OCI-LY1 (cell line): ENCODE measurements at regions not wholly inside any gene's neighbourhood (a gene's known extent, or its start where the extent isn't known, plus 50 kb on each side); places are given as distances from the start of the nearest gene placed in this dataset.
"Not testable (repeated sequence)": the region's sequence is repeated elsewhere in the genome, so short reads cannot be mapped to it uniquely, and the experiment has no call there.

Experiments used
- H2AFZ ChIP-seq: fragments of 200-600 bp; sonication (generic), shearing (Covaris generic); 2 replicates; pipeline ENCODE4 v1.6.0; 2014; ENCODE audit warnings: antibody characterized with exemption, mild to moderate bottlenecking, low read length
- H3F3A ChIP-seq: fragments of 200-600 bp; sonication (generic), shearing (Covaris generic); 2 replicates; pipeline ENCODE4 v1.6.0; 2014; ENCODE audit warnings: mild to moderate bottlenecking, antibody characterized with exemption, low read length, moderate library complexity; ENCODE audit not compliant: insufficient read depth
- H3K27ac ChIP-seq: fragments of 200-600 bp; sonication (generic); 2 replicates; pipeline ENCODE4 v1.5.1; 2014; ENCODE audit warnings: low read length, mixed run types, mild to moderate bottlenecking, low read depth; ENCODE audit not compliant: poor library complexity, severe bottlenecking
- H3K27me3 ChIP-seq: fragments of 200-600 bp; sonication (generic); 2 replicates; pipeline ENCODE4 v1.6.0; 2014; ENCODE audit warnings: antibody characterized with exemption, mild to moderate bottlenecking, low read length, moderate library complexity; ENCODE audit not compliant: insufficient read depth
- H3K36me3 ChIP-seq: fragments of 200-600 bp; sonication (generic); 2 replicates; pipeline ENCODE4 v1.6.1; 2014; ENCODE audit warnings: mild to moderate bottlenecking, antibody characterized with exemption, low read length, moderate library complexity, mixed read lengths; ENCODE audit not compliant: insufficient read depth
- H3K4me1 ChIP-seq: fragments of 200-600 bp; sonication (generic); 2 replicates; pipeline ENCODE4 v1.5.1; 2014; ENCODE audit warnings: mild to moderate bottlenecking, low read length, moderate library complexity; ENCODE audit not compliant: insufficient read depth, severe bottlenecking
- H3K4me2 ChIP-seq: fragments of 200-600 bp; sonication (generic), shearing (Covaris generic); 2 replicates; pipeline ENCODE4 v1.6.1; 2014; ENCODE audit warnings: low read length
- H3K4me3 ChIP-seq: fragments of 200-600 bp; sonication (generic); 2 replicates; pipeline ENCODE4 v1.5.1; 2014; ENCODE audit warnings: low read length, low read depth, mild to moderate bottlenecking, mixed read lengths; ENCODE audit not compliant: poor library complexity, severe bottlenecking
- H3K79me2 ChIP-seq: fragments of 200-600 bp; shearing (Covaris generic); 2 replicates; pipeline ENCODE4 v1.6.1; 2016; ENCODE audit warnings: mixed run types, low read length, mixed read lengths; ENCODE audit not compliant: insufficient read depth
- H3K9ac ChIP-seq: fragments of 200-600 bp; sonication (generic), shearing (Covaris generic); 2 replicates; pipeline ENCODE4 v1.6.1; 2014; ENCODE audit warnings: mild to moderate bottlenecking, low read length, mixed read lengths
- H3K9me2 ChIP-seq: fragments of 200-600 bp; sonication (generic), shearing (Covaris generic); 2 replicates; pipeline ENCODE4 v1.6.1; 2014; ENCODE audit warnings: low read depth, mild to moderate bottlenecking, low read length, mixed read lengths
- H3K9me3 ChIP-seq: fragments of 200-600 bp; shearing (Covaris generic); 2 replicates; pipeline ENCODE4 v1.6.1; 2014; ENCODE audit warnings: low read length, mixed read lengths
- H4K20me1 ChIP-seq: fragments of 200-600 bp; sonication (generic), shearing (Covaris generic); 2 replicates; pipeline ENCODE4 v1.6.0; 2016; ENCODE audit warnings: mild to moderate bottlenecking, low read length; ENCODE audit not compliant: insufficient read depth
- CTCF ChIP-seq: fragments of 200-600 bp; sonication (generic), shearing (Covaris generic); IDR thresholded peaks from 2 replicates; pipeline ENCODE4 v1.5.1; 2017; ENCODE audit warnings: mild to moderate bottlenecking, antibody characterized with exemption, low read length, moderate library complexity, mixed read lengths
- EZH2 ChIP-seq: fragments of 200-600 bp; sonication (generic), shearing (Covaris generic); IDR thresholded peaks from 2 replicates; pipeline ENCODE4 v1.8.0; 2017; ENCODE audit warnings: borderline replicate concordance, mixed run types, mild to moderate bottlenecking, antibody characterized with exemption, low read length, moderate library complexity, mixed read lengths

GRCh38 chr17:45573924-45574770 lies 83.6 kb upstream of the PLEKHM1 start:
- H4K20me1 ChIP-seq, result no peaks in the 10 kb centered on the region

GRCh38 chr17:45575126-45575885 lies 84.8 kb upstream of the PLEKHM1 start:
- Histone ChIP-seq H3K4me1 (peaks cover 7% of the 10 kb centered on the region), H2AFZ (no peak overlapping the region), H3K27ac (no peak overlapping the region), H3K36me3 (peaks cover 23% of the 10 kb centered on the region), H4K20me1 (no peaks in the 10 kb centered on the region), H3K9me2 (no peaks in the 10 kb centered on the region), H3K27me3 (no peaks in the 10 kb centered on the region), H3K9ac (no peak overlapping the region), H3K4me2 (no peak overlapping the region), H3F3A (no peaks in the 10 kb centered on the region), H3K9me3 (no peaks in the 10 kb centered on the region), H3K4me3 (no peak overlapping the region), H3K79me2 (peaks cover 55% of the 10 kb centered on the region)
- TF ChIP-seq EZH2, result no peak
- TF ChIP-seq CTCF, result no peak

More at GRCh38 chr17:45573924-45574770, 83.6 kb upstream of the PLEKHM1 start:
- peaks cover 43% of the 10 kb centered on the region for H3K79me2 ChIP-seq
- H3K9me2 ChIP-seq, result no peaks in the 10 kb centered on the region
- no peak overlapping the region for H3K9ac ChIP-seq
- H3F3A ChIP-seq, result no peaks in the 10 kb centered on the region
- H3K4me3 ChIP-seq, result no peak overlapping the region
- H3K27ac ChIP-seq, result no peak overlapping the region
- H3K4me1 ChIP-seq, result peaks cover 7% of the 10 kb centered on the region
- TF ChIP-seq EZH2, result no peak
- TF ChIP-seq CTCF, result no peak
- peaks cover 23% of the 10 kb centered on the region for H3K36me3 ChIP-seq
- H3K9me3 ChIP-seq, result no peaks in the 10 kb centered on the region
- no peaks in the 10 kb centered on the region for H3K27me3 ChIP-seq
- no peak overlapping the region for H2AFZ ChIP-seq
- H3K4me2 ChIP-seq, result no peak overlapping the region

GRCh38 chr17:45576527-45577307 lies 86.2 kb upstream of the PLEKHM1 start:
- Histone ChIP-seq H3K4me1 (peaks cover 17% of the 10 kb centered on the region), H3K36me3 (peaks cover 33% of the 10 kb centered on the region), H3K79me2 (peaks cover 66% of the 10 kb centered on the region)
- not testable (repeated sequence) for H4K20me1 ChIP-seq, H3K27ac ChIP-seq, H3K9ac ChIP-seq, H3K9me3 ChIP-seq, H3F3A ChIP-seq, H3K4me2 ChIP-seq, H2AFZ ChIP-seq, H3K27me3 ChIP-seq, H3K4me3 ChIP-seq, H3K9me2 ChIP-seq
